ENCODE measurements at regions not wholly inside any gene's neighbourhood (a gene's known extent, or its start where the extent isn't known, plus 50 kb on each side); places are given as distances from the start of the nearest gene placed in this dataset.

DNA sequence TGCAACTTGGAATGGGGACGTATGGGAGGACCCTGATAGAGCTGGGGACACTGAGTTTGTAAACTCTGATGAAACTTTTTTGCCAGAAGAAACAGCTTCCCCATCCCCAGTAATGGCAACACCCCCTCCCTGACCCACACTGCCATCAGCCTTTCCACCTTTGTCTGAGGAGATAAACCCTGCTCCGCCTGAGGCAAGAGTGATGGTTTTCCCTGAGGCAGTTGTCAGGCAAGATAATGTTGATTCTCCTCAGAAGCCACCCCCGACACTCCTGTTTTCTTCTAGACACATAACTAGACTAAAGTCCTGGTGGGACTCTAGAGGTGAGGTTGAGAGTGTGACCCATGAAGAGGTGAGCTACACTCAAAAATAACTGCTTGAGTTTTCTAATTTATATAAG lies 71.9 kb upstream of the STK26 start:
- H3K36me3 ChIP-seq (ENCODE audit: control insufficient read depth in 4 of 4, insufficient read depth in 3 of 4, low read depth in 1 of 4, low read length in 3 of 4): no peaks in the 10 kb centered on the region
- H3K27ac ChIP-seq (ENCODE audit: low read depth in 1 of 2, low read length in 2 of 2): no peak overlapping the region
- H3K4me1 ChIP-seq (ENCODE audit: control insufficient read depth in 4 of 4, insufficient read depth in 4 of 4, low read length in 3 of 4): no peaks in the 10 kb centered on the region
- H3K27me3 ChIP-seq (ENCODE audit: control insufficient read depth in 4 of 4, insufficient read depth in 4 of 4, low read length in 3 of 4): peaks cover 0 to 3% (median 0%) of the 10 kb centered on the region in 4 donors
- no peak overlapping the region for H3K4me3 ChIP-seq (ENCODE audit: low read depth in 1 of 3, low read length in 3 of 3)
- TF ChIP-seq, protein P1, sequence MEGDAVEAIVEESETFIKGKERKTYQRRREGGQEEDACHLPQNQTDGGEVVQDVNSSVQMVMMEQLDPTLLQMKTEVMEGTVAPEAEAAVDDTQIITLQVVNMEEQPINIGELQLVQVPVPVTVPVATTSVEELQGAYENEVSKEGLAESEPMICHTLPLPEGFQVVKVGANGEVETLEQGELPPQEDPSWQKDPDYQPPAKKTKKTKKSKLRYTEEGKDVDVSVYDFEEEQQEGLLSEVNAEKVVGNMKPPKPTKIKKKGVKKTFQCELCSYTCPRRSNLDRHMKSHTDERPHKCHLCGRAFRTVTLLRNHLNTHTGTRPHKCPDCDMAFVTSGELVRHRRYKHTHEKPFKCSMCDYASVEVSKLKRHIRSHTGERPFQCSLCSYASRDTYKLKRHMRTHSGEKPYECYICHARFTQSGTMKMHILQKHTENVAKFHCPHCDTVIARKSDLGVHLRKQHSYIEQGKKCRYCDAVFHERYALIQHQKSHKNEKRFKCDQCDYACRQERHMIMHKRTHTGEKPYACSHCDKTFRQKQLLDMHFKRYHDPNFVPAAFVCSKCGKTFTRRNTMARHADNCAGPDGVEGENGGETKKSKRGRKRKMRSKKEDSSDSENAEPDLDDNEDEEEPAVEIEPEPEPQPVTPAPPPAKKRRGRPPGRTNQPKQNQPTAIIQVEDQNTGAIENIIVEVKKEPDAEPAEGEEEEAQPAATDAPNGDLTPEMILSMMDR (IDR thresholded peaks at IDR 0.05; ENCODE audit: low read depth, low read length, missing input control): no peak
- TF ChIP-seq RXRA (IDR thresholded peaks at IDR 0.05) (no peak), GABPA (IDR thresholded peaks at IDR 0.05 in 1 of 2, conservative IDR thresholded peaks at IDR 0.05 in 1 of 2) (no peak), YY1 (IDR thresholded peaks at IDR 0.05) (no peak), NR2F2 (IDR thresholded peaks at IDR 0.05) (no peak), RAD21 (IDR thresholded peaks at IDR 0.05) (no peak), REST (IDR thresholded peaks at IDR 0.05) (no peak), TAF1 (conservative IDR thresholded peaks at IDR 0.05) (no peak), HNF4G (IDR thresholded peaks at IDR 0.05) (no peak), FOXA2 (IDR thresholded peaks at IDR 0.05) (no peak), MAX (IDR thresholded peaks at IDR 0.05) (no peak), SP1 (IDR thresholded peaks at IDR 0.05) (no peak), HNF4A (conservative IDR thresholded peaks at IDR 0.05) (no peak), ATF3 (IDR thresholded peaks at IDR 0.05) (no peak), EGR1 (IDR thresholded peaks at IDR 0.05; ENCODE audit: low read depth in 2 of 2) (no peak)
- DNase-seq (ENCODE audit: low spot score): no peak
- WGBS: 48% methylated on average over 3 of the region's 3 CpGs
- H3K9ac ChIP-seq (ENCODE audit: low read depth in 1 of 2, low read length in 2 of 2): no peak overlapping the region
- no peaks in the 10 kb centered on the region for H3K9me3 ChIP-seq (ENCODE audit: control insufficient read depth in 4 of 4, low read length in 3 of 4)

- H3K27me3 ChIP-seq (ENCODE audit: control insufficient read depth in 4 of 4, insufficient read depth in 4 of 4, low read length in 3 of 4): peaks cover 0 to 3% (median 0%) of the 10 kb centered on the region in 4 donors
- no peak for DNase-seq (ENCODE audit: low spot score)
- 68% methylated on average over 2 of the region's 2 CpGs for WGBS
Measured at GRCh38 chrX:131955099-131955777, 67.9 kb upstream of the STK26 start.

More at GRCh38 chrX:131955099-131955777, 67.9 kb upstream of the STK26 start:
- Histone ChIP-seq H3K36me3 (ENCODE audit: control insufficient read depth in 4 of 4, insufficient read depth in 3 of 4, low read depth in 1 of 4, low read length in 3 of 4) (no peaks in the 10 kb centered on the region), H3K4me1 (ENCODE audit: control insufficient read depth in 4 of 4, insufficient read depth in 4 of 4, low read length in 3 of 4) (no peaks in the 10 kb centered on the region), H3K9me3 (ENCODE audit: control insufficient read depth in 4 of 4, low read length in 3 of 4) (no peaks in the 10 kb centered on the region), H3K27ac (ENCODE audit: low read depth in 1 of 2, low read length in 2 of 2) (no peak overlapping the region), H3K4me3 (ENCODE audit: low read depth in 1 of 3, low read length in 3 of 3) (no peak overlapping the region), H3K9ac (ENCODE audit: low read depth in 1 of 2, low read length in 2 of 2) (no peak overlapping the region)
- TF ChIP-seq EGR1 (IDR thresholded peaks at IDR 0.05; ENCODE audit: low read depth in 2 of 2) (no peak), SP1 (IDR thresholded peaks at IDR 0.05) (no peak)
- TF ChIP-seq, protein P1 (IDR thresholded peaks at IDR 0.05; ENCODE audit: low read depth, low read length, missing input control): no peak

Data from liver (tissue), 8 donors.